ENCODE measurements at regions not wholly inside any gene's neighbourhood (a gene's known extent, or its start where the extent isn't known, plus 50 kb on each side); places are given as distances from the start of the nearest gene placed in this dataset.

DNA sequence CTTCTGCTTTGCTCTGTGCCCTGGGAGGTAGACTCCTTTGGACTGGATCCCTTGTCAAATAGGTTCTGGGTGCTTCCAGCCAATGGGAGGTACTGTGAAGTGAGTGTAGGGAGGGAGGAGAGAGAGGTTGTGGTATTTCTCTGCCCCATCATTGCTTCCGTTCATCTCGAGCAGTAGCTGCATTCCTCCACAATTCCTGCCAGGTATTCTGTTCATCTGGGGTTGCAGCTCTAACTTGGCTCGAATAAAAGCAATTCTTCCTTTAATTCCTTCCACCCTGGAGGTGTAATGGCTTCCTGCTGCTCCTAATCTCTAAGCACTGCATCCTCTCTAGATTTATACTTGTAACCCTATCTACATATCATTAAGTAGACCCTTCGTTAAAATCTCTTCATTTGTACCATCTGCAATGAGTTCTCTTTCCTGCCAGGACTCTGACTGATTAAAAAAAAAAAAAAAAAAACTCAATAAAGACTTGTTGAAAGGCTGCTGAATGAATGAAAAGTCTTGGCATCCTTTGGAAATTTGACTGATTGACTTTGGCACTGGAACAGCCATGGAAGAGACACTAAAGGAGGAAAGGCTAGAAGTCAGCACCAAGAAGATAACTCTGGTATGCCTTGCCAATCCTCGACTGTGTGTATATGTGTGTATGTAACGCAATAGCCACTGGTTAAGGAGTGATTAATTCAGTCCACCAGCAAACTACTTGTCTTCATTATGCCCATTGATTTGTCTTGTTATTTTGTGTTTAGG, 616.9 kb upstream of the SOX9 start:
- Histone ChIP-seq H3K79me2 (replicated peaks; ENCODE audit: insufficient read depth) (no peaks in the 10 kb centered on the region), H3K36me3 (ENCODE audit: insufficient read depth) (no peaks in the 10 kb centered on the region), H2AFZ (no peak overlapping the region), H3K4me1 (ENCODE audit: insufficient read depth) (no peaks in the 10 kb centered on the region), H3F3A (replicated peaks; ENCODE audit: low read depth) (no peaks in the 10 kb centered on the region), H3K4me3 (no peak overlapping the region), H3K27me3 (ENCODE audit: insufficient read depth) (no peaks in the 10 kb centered on the region), H3K27ac (ENCODE audit: low read depth) (no peak overlapping the region), H4K20me1 (replicated peaks; ENCODE audit: insufficient read depth) (no peaks in the 10 kb centered on the region), H3K9me2 (ENCODE audit: insufficient read depth) (no peaks in the 10 kb centered on the region), H3K4me2 (no peak overlapping the region)
- DNase-seq (ENCODE audit: low spot score) (peak; percentile 18), ATAC-seq (no peak)
- Mint-ChIP-seq H3K9me3 (no peaks in the 10 kb centered on the region), H3K27ac (no peak overlapping the region), H3K36me3 (ENCODE audit: low read depth) (no peaks in the 10 kb centered on the region), H3K4me3 (no peak overlapping the region), H3K27me3 (ENCODE audit: insufficient read depth, low read depth, poor library complexity) (peaks cover 3% of the 10 kb centered on the region), H3K4me1 (peaks cover 5% of the 10 kb centered on the region; the same call in 2 of the 3 replicates)
- TF ChIP-seq, protein P1, sequence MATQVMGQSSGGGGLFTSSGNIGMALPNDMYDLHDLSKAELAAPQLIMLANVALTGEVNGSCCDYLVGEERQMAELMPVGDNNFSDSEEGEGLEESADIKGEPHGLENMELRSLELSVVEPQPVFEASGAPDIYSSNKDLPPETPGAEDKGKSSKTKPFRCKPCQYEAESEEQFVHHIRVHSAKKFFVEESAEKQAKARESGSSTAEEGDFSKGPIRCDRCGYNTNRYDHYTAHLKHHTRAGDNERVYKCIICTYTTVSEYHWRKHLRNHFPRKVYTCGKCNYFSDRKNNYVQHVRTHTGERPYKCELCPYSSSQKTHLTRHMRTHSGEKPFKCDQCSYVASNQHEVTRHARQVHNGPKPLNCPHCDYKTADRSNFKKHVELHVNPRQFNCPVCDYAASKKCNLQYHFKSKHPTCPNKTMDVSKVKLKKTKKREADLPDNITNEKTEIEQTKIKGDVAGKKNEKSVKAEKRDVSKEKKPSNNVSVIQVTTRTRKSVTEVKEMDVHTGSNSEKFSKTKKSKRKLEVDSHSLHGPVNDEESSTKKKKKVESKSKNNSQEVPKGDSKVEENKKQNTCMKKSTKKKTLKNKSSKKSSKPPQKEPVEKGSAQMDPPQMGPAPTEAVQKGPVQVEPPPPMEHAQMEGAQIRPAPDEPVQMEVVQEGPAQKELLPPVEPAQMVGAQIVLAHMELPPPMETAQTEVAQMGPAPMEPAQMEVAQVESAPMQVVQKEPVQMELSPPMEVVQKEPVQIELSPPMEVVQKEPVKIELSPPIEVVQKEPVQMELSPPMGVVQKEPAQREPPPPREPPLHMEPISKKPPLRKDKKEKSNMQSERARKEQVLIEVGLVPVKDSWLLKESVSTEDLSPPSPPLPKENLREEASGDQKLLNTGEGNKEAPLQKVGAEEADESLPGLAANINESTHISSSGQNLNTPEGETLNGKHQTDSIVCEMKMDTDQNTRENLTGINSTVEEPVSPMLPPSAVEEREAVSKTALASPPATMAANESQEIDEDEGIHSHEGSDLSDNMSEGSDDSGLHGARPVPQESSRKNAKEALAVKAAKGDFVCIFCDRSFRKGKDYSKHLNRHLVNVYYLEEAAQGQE (IDR thresholded peaks at IDR 0.05; ENCODE audit: unreplicated experiment): no peak
- no peak for TF ChIP-seq ZNF331 (CRISPR knock-in tag; IDR thresholded peaks at IDR 0.05; ENCODE audit: low read depth)
- no peak for TF ChIP-seq NANOG (IDR thresholded peaks at IDR 0.05; ENCODE audit: borderline replicate concordance)
- no peak for TF ChIP-seq EZH2phosphoT487 (IDR thresholded peaks at IDR 0.05; ENCODE audit: unreplicated experiment)
- TF ChIP-seq, protein P2, sequence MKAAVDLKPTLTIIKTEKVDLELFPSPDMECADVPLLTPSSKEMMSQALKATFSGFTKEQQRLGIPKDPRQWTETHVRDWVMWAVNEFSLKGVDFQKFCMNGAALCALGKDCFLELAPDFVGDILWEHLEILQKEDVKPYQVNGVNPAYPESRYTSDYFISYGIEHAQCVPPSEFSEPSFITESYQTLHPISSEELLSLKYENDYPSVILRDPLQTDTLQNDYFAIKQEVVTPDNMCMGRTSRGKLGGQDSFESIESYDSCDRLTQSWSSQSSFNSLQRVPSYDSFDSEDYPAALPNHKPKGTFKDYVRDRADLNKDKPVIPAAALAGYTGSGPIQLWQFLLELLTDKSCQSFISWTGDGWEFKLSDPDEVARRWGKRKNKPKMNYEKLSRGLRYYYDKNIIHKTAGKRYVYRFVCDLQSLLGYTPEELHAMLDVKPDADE (IDR thresholded peaks at IDR 0.05): no peak
- no peak for TF ChIP-seq JUNB (IDR thresholded peaks at IDR 0.05; ENCODE audit: unreplicated experiment)
- TF ChIP-seq, protein P3, sequence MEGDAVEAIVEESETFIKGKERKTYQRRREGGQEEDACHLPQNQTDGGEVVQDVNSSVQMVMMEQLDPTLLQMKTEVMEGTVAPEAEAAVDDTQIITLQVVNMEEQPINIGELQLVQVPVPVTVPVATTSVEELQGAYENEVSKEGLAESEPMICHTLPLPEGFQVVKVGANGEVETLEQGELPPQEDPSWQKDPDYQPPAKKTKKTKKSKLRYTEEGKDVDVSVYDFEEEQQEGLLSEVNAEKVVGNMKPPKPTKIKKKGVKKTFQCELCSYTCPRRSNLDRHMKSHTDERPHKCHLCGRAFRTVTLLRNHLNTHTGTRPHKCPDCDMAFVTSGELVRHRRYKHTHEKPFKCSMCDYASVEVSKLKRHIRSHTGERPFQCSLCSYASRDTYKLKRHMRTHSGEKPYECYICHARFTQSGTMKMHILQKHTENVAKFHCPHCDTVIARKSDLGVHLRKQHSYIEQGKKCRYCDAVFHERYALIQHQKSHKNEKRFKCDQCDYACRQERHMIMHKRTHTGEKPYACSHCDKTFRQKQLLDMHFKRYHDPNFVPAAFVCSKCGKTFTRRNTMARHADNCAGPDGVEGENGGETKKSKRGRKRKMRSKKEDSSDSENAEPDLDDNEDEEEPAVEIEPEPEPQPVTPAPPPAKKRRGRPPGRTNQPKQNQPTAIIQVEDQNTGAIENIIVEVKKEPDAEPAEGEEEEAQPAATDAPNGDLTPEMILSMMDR (conservative IDR thresholded peaks at IDR 0.05; ENCODE audit: low read depth in 2 of 2): no peak
- TF ChIP-seq POLR2AphosphoS5 (IDR thresholded peaks at IDR 0.05; ENCODE audit: low read depth): no peak

DNA sequence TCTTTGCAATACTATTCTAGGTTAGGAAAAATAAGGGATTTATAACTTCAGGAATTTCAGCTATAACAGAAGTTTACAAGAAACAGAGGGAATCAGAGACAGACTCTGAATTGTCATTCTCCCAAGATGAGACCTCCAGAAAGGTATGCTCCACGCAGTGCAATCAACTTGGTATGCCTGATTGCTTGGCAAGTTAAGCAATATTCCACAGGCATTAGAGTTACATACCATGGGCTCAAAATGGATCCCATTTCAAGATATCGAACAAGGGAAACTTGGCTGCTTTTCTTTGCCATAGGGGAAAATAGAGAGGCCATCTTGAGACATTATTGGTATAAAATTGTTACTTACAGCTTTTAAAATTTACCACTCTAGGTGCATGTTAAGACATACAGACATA, 615.6 kb upstream of the SOX9 start:
- Mint-ChIP-seq H3K4me1 (peaks cover 5% of the 10 kb centered on the region; the same call in 2 of the 3 replicates), H3K27me3 (ENCODE audit: insufficient read depth, low read depth, poor library complexity) (peaks cover 3% of the 10 kb centered on the region), H3K36me3 (ENCODE audit: low read depth) (no peaks in the 10 kb centered on the region), H3K27ac (no peak overlapping the region), H3K4me3 (no peak overlapping the region), H3K9me3 (no peaks in the 10 kb centered on the region)
- no peaks in the 10 kb centered on the region for H3K36me3 ChIP-seq (ENCODE audit: insufficient read depth)
- H2AFZ ChIP-seq: no peak overlapping the region
- no peaks in the 10 kb centered on the region for H4K20me1 ChIP-seq (replicated peaks; ENCODE audit: insufficient read depth)
- TF ChIP-seq EZH2 (IDR thresholded peaks at IDR 0.05; ENCODE audit: low read depth, unreplicated experiment) (no peak), JUNB (IDR thresholded peaks at IDR 0.05; ENCODE audit: unreplicated experiment) (no peak), ZNF114 (CRISPR knock-in tag; IDR thresholded peaks at IDR 0.05) (no peak), EZH2phosphoT487 (IDR thresholded peaks at IDR 0.05; ENCODE audit: unreplicated experiment) (no peak), STAT1 (IDR thresholded peaks at IDR 0.05; ENCODE audit: unreplicated experiment) (no peak), POLR2AphosphoS5 (IDR thresholded peaks at IDR 0.05; ENCODE audit: low read depth) (no peak), CREB1 (CRISPR knock-in tag; IDR thresholded peaks at IDR 0.05; ENCODE audit: low read depth) (no peak)
- TF ChIP-seq, protein P2 (IDR thresholded peaks at IDR 0.05): no peak
- TF ChIP-seq, protein P3 (conservative IDR thresholded peaks at IDR 0.05; ENCODE audit: low read depth in 2 of 2): no peak
- H3K27ac ChIP-seq (ENCODE audit: low read depth): no peak overlapping the region
- H3K4me1 ChIP-seq (ENCODE audit: insufficient read depth): no peaks in the 10 kb centered on the region
- ATAC-seq (no peak), DNase-seq (ENCODE audit: low spot score) (no peak)
- no peaks in the 10 kb centered on the region for H3K27me3 ChIP-seq (ENCODE audit: insufficient read depth)
- H3K9me2 ChIP-seq (ENCODE audit: insufficient read depth): no peaks in the 10 kb centered on the region
- H3K4me2 ChIP-seq: no peak overlapping the region
- H3F3A ChIP-seq (replicated peaks; ENCODE audit: low read depth): no peaks in the 10 kb centered on the region
- H3K4me3 ChIP-seq: no peak overlapping the region
- H3K79me2 ChIP-seq (replicated peaks; ENCODE audit: insufficient read depth): no peaks in the 10 kb centered on the region

Data from GM23338 (cell line).